Adipose tissue (tissue), 3 donors: ENCODE measurements at regions not wholly inside any gene's neighbourhood (a gene's known extent, or its start where the extent isn't known, plus 50 kb on each side); places are given as distances from the start of the nearest gene placed in this dataset.
"Not testable (repeated sequence)": the region's sequence is repeated elsewhere in the genome, so short reads cannot be mapped to it uniquely, and the experiment has no call there.

Source experiments
- H3K27ac ChIP-seq: one replicate; pipeline ENCODE4 v1.5.1; 2013; ENCODE audit warnings: low read depth, low read length
- WGBS, 3 donors: extraction: QIAGEN DNeasy Blood & Tissue Kit; methylation state at CpG; one replicate each; pipeline ENCODE4 v1.1.7; 2013; 5-methylcytosine and 5-hydroxymethylcytosine counted together
- donor health status: healthy with polysubstance abuse.
- donor health status: Bipolar disorder and iron deficiency.
- donor health status: healthy.

DNA sequence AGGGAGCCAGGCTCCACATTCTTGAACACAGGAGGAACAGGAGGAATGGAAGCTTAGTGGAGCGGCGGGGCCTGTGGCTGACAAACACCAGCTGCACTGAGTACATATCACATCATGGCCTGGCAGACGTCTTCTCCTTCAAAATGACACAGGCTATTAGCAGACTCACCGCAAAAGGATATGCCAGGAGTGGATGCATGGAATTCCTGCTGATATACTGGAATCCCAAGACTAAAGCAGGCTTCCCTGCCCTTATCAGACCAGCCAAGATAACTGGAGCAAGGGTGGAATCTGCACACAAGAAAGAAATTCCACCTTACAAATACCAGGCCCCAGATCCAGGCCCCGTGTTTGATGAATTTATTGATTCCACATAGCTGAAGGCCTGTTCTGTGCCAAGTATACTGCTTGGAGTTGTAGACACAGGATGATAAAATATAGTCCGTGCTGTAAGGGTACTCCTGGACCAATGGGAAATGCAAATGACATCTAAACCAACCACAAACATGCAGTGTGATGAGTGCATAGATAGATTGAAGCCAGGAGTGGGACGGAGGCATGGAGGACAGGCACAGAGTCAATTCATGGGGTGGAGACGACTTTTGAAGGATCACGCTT, 480.5 kb upstream of the ZMIZ1 start:
- no peak overlapping the region for H3K27ac ChIP-seq
- 52 to 56% (median 53%) methylated on average over 9 of the region's 9 CpGs for WGBS, 3 donors

DNA sequence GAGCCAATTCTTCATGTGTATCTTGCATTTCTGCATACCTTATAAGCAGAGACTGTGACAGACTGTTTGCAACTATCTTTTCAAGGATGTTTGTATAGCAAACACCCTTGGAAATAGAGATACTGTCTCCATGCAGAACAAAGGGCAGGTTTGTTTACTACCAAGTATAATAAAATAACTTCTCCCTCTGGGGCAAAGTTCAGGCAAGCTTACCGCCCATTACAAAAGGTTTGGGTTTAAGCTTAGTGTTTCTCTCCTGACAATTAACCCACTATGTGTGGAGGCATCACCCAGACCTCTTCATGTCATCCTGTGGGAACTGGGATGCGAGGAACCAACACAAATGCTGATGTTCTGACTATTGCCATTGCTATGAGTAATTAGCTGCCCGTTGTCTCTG, 479.1 kb upstream of the ZMIZ1 start:
- 70 to 91% (median 82%) methylated on average over 3 of the region's 3 CpGs for WGBS, 3 donors
- no peak overlapping the region for H3K27ac ChIP-seq

DNA sequence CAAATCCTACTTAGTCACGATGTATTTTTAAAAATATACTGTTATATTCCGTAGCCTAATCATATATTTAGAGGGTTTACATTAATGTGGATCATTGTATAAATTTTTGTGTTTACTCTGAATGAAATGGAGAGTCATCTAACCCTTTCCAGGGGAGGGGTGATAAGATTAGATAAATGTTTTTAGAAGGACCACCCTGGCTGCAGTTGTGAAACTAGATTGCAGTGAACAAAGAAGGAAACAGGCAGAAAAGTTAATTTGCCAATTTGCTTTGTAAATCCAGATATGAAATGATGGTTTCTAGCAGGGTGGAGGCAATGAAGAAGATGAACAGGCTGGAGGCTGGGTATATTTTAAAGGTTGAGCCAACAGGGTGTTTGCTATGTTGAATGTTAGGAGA, 477.7 kb upstream of the ZMIZ1 start:
- H3K27ac ChIP-seq = no peak overlapping the region
- 94 to 96% (median 94%) methylated on average over 2 of the region's 2 CpGs for WGBS, 3 donors

- WGBS, 3 donors = 58 to 71% (median 68%) methylated on average over 7 of the region's 7 CpGs
- H3K27ac ChIP-seq = no peak overlapping the region
These were observed 474.1 kb upstream of the ZMIZ1 start for GRCh38 chr10:78594559-78595268.

DNA sequence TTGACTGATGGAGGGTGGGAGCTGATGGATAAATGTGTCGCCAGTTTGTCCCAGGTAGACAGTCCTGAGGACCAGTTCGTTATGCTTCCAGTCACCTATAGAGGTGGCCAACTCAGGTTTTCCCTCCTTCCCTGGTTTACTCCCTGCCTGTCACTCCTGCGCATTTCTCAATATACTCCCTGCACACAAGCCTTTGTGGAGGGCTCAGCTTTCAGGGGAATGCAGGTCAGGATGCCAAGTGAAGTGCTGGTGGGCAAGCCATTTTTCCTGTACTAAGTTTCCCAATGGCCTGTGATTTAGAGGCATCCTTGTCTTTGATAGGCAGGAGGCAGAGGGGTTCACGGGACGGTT, 473.5 kb upstream of the ZMIZ1 start:
- 50 to 77% (median 54%) methylated on average over 5 of the region's 5 CpGs for WGBS, 3 donors

DNA sequence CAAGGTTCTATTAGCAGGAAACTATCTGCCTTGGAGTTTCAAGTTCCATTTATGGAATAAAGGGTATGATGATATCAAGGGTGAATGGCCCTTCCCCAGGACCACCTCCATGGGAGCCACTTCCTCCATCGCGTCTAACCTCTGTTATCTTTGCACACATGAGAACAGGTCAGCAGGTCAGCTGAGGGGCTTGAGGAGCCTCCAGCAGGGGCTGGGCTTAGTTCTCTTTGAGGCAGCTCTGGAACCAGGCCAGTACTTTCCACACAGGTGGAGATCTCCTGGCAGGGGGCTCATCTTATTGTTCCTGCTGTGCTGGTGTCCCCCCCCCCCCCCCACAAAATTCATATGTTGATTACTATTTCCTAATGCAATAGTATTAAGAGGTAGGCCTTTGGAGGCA, 472.2 kb upstream of the ZMIZ1 start:
- 73 to 79% (median 73%) methylated on average over 2 of the region's 2 CpGs for WGBS, 3 donors
- no peak overlapping the region for H3K27ac ChIP-seq

More for the DNA sequence above, 473.5 kb upstream of the ZMIZ1 start:
- no peak overlapping the region for H3K27ac ChIP-seq

DNA sequence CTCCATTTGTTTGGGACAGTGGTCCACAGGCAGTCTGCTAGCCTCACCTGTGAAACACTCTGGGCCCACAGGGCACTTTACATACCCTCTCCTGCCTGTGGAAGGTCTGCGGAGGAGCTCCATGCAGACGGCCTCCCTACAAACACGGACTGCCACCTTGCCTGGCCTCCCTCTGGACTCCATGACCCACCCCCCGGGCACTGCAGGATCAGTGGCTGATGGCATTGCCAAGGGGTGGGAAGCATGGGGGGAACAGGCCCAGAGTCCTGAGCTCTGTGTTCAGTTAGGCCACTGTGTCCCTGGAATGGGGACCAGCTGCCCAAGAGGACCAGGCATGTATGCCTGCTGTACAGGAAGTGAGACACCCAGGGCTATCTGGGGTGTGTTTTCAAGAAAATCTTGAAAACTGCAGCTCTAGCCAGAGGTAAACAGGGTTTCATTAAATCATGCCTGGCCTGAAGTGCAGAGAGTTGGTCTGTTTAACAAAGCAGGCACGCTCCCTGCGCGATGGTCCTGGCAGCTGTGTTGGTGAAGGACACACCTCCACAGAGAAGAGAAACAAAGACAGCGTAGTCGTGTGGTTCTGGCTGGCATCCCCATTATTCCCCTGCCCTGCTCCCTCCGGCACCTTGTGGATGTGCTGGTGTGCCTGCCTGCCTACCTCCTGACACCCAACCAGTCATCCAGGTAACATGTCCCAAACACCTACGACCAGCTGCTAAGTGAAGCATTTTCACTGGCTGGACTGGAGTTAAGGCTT, 470.8 kb upstream of the ZMIZ1 start:
- no peak overlapping the region for H3K27ac ChIP-seq
- WGBS, 3 donors = 90 to 95% (median 92%) methylated on average over 11 of the region's 11 CpGs

- 62 to 88% (median 85%) methylated on average over 3 of the region's 3 CpGs for WGBS, 3 donors
- H3K27ac ChIP-seq = no peak overlapping the region
These were observed 469.5 kb upstream of the ZMIZ1 start for GRCh38 chr10:78599122-78599853.

GRCh38 chr10:78600121-78600665, 468.6 kb upstream of the ZMIZ1 start:
- WGBS, 3 donors = 71 to 82% (median 76%) methylated on average over 5 of the region's 5 CpGs
- no peak overlapping the region for H3K27ac ChIP-seq

DNA sequence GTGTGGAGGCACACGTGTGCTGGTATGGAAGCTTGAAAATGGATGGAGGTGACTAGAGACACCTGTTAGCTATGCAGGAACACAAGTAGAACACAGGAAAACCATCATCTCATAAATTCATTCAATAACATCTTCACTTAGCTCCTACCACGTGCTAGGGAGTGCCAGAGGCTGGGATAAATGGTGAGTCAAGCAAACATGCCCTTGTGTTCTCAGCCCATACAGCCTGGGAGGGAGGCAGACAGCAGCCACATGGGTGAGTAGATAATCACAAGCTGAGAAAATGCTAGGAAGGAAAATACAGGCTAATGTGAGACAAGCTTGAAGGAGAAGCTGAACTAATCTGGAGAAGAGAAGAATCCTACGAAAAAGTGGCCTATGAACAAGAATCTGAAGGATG, 468.0 kb upstream of the ZMIZ1 start:
- WGBS, 3 donors = 80 to 86% (median 85%) methylated on average over 3 of the region's 3 CpGs
- H3K27ac ChIP-seq = no peak overlapping the region

GRCh38 chr10:78602201-78602932, 466.4 kb upstream of the ZMIZ1 start:
- H3K27ac ChIP-seq = no peak overlapping the region
- WGBS, 3 donors = 88 to 91% (median 90%) methylated on average over 12 of the region's 12 CpGs

- WGBS, 3 donors = 86 to 92% (median 88%) methylated on average over 9 of the region's 9 CpGs
- no peak overlapping the region for H3K27ac ChIP-seq
These were observed 464.5 kb upstream of the ZMIZ1 start for GRCh38 chr10:78604286-78604685.

DNA sequence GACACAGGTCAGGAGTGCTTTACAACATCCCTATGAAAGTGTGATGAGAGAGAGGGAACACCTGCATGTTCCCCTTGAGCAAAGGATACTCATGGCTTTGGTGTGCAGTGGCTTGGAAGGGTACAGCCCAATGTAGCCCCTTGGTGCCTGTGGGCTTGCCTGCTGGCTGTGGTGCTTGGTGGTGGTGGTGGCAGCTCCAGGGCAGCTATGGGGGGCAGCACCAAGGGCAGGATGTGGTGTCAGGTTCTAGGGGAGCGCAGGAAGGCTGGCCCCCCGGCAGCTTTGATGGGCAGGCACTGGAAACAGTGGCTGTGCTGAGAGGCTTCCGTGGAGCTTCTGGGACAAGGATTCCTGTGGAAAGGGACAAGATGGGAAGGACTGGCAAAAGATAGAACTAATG, 464.0 kb upstream of the ZMIZ1 start:
- H3K27ac ChIP-seq = no peak overlapping the region
- 77 to 92% (median 83%) methylated on average over 3 of the region's 3 CpGs for WGBS, 3 donors

DNA sequence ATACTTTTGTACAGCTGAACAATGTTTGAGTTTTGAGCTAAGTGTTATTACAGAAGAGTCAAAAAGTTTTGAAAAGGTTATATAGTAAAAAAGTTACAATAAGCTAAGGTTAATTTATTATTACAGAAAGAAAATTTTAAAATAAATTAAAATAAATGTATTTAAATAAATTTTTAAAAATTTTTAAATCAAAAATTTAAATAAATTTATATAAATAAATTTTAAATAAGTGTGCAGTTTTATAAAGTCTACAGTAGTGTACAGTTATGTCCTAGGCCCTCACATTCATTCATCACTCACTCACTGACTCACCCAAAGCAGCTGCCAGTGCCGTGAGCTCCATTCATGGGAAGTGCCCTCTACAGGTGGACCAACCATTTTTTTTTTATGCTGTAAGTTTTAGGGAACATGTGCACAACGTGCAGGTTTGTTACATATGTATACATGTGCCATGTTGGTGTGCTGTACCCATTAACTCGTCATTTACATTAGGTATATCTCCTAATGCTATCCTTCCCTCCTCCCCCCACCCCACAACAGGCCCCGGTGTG, 462.9 kb upstream of the ZMIZ1 start:
- 68 to 82% (median 70%) methylated on average over 3 to 4 of the region's 4 CpGs for WGBS, 3 donors
- no peak overlapping the region for H3K27ac ChIP-seq

DNA sequence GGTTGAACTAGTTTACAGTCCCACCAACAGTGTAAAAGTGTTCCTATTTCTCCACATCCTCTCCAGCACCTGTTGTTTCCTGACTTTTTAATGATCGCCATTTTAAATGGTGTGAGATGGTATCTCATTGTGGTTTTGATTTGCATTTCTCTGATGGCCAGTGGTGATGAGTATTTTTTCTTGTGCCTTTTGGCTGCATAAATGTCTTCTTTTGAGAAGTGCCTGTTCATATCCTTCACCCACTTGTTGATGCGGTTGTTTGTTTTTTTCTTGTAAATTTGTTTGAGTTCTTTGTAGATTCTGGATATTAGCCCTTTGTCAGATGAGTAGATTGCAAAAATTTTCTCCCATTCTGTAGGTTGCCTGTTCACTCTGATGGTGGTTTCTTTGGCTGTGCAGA, 462.0 kb upstream of the ZMIZ1 start:
- H3K27ac ChIP-seq = not testable (repeated sequence)
- 80 to 96% (median 85%) methylated on average over 2 of the region's 2 CpGs for WGBS, 3 donors

DNA sequence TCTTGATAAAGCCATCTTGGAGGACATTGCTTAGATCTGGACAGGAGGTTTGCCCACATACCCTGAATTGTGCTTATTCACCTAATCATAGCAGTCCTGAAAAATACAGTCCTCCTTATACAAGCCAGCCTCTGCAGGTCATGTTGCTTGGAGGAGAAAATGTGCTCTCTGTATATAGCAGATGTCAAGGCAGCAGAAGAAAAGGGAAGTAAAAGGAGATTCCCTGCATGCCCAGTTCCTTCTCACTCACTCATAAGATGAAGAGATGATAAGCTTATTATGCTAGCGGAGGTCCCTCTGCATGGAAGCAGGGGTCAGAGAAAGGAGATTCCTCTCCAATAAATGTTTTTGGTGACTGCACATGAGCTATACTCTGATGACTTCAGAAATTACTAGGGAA, 458.8 kb upstream of the ZMIZ1 start:
- WGBS, 3 donors = 64 to 88% (median 66%) methylated on average over 1 of the region's 1 CpG
- no peak overlapping the region for H3K27ac ChIP-seq

- no peak overlapping the region for H3K27ac ChIP-seq
These were observed 455.6 kb upstream of the ZMIZ1 start for GRCh38 chr10:78613132-78613531.

DNA sequence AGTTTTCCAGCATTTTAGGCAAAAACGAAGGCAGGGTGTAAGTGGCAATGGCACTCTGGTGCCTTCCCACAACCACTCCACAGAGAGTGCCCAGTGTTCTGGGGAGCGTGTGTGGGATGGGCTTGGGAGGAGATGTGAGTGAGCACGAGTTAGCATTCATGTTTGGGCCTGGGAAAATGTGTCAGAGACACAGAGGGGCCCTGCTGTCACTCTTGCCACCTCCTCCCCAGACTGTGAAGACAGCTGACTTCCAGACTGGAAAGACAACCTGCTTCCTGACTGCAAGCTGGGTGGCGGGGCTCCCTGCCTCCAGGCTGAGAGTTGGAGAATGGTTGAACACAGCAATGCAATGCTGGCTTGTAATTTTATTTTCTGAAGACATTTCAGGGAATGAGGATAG, 454.5 kb upstream of the ZMIZ1 start:
- no peak overlapping the region for H3K27ac ChIP-seq

More for the DNA sequence above, 454.5 kb upstream of the ZMIZ1 start:
- WGBS, 3 donors = 85 to 92% (median 88%) methylated on average over 4 of the region's 4 CpGs
